T-helper 2 cell (primary cell): ENCODE measurements at regions not wholly inside any gene's neighbourhood (a gene's known extent, or its start where the extent isn't known, plus 50 kb on each side); places are given as distances from the start of the nearest gene placed in this dataset.
"Not testable (repeated sequence)": the region's sequence is repeated elsewhere in the genome, so short reads cannot be mapped to it uniquely, and the experiment has no call there.

ENCODE experiments used
- DNase-seq, 5 experiments: peaks; one replicate each; pipeline versions ENCODE4 v3.0.0 to v3.0.0-alpha.2; 2012 to 2022

GRCh38 chr12:102297412-102297811, 99.8 kb upstream of the PMCH start:
- DNase-seq: no peak

- DNase-seq: no peak
These were observed 96.9 kb upstream of the PMCH start for GRCh38 chr12:102294568-102294967.

DNA sequence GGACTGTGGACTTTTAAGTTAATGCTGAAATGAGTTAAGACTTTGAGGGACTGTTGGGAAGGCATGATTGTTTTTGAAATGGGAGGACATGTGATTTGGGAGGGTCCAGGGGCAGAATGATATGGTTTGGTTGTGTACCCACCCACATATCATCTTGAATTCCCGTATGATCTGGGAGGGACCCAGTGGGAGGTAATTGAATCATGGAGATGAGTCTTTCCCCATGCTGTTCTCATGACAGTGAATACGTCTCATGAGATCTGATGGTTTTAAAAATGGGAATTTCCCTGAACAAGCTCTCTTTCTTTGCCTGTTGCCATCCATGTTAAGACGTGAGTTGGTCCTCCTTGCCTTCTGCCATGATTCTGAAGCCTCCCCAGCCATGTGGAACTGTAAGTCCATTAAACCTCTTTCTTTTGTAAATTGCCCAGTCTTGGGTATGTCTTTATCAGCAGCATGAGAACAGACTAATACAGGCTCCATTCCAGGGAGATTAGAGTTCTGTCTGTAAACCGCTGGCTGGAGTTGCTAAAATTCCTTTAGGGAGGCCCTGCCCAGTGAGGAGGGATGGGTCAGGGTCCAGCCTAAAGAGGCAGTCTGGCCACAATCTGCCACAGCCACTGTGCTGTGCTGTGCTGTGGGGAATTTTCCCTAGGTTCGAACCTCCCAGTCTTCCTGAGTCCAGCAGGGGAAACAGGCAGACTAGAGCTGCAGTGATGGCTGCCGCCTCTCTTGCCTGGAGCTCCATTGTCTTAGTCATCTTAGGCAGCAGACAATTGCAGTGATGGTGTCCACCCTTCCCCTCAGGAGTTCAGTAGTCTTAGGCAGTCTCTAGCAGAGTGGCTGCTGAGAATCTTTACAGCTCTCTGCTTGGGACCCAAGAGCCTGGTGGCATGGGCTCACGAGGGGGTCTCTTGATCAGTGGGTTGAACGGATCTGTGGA, 94.1 kb upstream of the PMCH start:
- not testable (repeated sequence) for DNase-seq

DNA sequence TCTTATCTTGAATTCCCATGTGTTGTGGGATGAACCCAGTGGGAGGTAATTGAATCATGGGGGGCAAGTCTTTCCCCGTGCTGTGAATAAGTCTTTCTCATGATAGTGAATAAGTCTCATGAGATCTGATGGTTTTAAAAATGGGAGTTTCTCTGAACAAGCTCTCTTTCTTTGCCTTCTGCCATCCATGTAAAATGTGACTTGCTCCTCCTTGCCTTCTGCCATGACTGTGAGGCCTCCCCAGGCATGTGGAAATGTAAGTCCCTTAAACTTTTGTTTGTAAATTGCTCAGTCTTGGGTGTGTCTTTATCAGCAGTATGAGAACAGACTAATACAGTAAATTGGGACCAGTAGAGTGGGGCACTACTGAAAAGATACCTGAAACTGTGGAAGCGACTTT, 92.1 kb upstream of the PMCH start:
- DNase-seq: not testable (repeated sequence)

DNA sequence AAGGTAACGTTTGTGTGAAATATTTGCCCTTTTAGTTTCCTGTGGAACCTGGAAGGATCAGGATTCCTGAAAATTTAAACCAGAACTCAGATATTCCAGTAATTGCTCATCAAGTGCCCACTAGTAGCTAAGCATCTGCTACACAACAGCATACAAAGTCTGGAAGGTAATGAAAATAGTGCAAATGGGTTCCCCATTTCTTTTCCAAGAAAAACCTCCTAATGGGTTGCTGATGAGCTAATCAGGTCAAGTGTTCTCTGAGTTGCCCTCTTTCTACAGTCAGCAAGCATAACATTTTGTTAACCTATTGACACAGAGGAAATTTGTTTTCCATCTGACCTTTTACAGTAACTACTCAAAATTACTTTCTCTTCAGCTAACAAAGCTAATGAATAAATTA, 83.6 kb upstream of the PMCH start:
- no peak for DNase-seq

GRCh38 chr12:102255687-102256086, 58.1 kb upstream of the PMCH start:
- not testable (repeated sequence) for DNase-seq

DNA sequence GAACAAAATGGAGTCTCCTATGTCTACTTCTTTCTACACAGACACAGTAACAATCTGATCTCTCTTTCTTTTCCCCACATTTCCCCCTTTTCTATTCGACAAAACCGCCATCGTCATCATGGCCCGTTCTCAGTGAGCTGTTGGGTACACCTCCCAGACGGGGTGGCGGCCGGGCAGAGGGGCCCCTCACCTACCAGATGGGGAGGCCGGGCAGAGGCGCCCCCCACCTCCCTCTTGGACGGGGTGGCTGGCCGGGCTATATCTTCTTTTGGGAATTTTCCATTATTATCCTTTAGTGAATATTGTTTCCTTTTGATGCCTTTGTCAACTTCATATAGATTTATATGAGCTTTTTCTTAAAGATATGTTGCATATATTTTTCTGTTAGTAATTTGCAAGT, 53.4 kb upstream of the PMCH start:
- not testable (repeated sequence) for DNase-seq

DNA sequence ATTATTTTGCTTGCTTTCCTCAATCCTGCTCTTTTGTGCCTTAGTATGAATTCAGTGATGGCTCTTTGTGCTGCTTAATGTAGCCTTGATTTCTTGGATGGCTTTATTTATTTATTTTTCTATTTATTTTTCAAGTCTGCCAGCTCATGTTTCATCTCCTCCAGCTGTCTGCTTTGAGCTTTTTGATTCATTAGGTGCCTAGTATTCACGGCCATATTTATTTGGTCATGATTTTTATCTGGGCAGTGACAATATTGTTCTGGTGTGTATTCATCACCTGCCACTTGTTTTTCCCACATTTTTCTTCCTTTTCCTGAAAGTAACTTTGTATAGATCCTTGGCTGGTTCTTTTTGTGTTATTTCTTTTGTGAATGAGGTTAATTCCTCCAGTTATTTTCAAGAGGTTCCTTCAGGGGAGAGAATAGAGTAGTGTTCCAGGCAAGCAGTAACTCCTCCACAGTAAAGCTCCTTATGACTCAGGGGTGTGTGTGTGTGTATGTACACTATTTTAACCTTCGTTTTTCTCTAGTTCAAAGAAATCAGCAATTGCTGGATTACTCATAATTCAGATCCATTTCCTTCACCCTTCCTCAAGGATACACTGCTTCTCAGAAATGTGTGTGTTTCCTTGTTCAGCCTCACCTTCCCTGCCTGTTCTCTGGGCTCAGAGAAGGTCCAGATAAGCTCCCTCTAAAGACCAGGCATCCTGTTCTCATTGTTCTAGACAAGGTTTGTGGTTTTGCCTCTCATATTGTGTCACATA, 51.6 kb upstream of the PMCH start:
- no peak for DNase-seq
